SU-DHL-6 (cell line): ENCODE measurements at regions not wholly inside any gene's neighbourhood (a gene's known extent, or its start where the extent isn't known, plus 50 kb on each side); places are given as distances from the start of the nearest gene placed in this dataset.

Source experiments
- H2AFZ ChIP-seq: fragments of 200-600 bp; sonication (generic); 2 replicates; pipeline ENCODE4 v1.6.1; 2014; ENCODE audit warnings: low read depth, mild to moderate bottlenecking, moderate library complexity, mixed read lengths, antibody characterized with exemption, low read length; ENCODE audit not compliant: severe bottlenecking
- H3F3A ChIP-seq: fragments of 200-600 bp; shearing (Covaris generic); 2 replicates; pipeline ENCODE4 v1.6.0; 2016; ENCODE audit warnings: antibody characterized with exemption, mild to moderate bottlenecking; ENCODE audit not compliant: insufficient read depth
- H3K27ac ChIP-seq: fragments of 200-600 bp; sonication (generic); 2 replicates; pipeline ENCODE4 v1.5.1; 2016; ENCODE audit warnings: low read depth, mild to moderate bottlenecking, low read length, moderate library complexity, mixed read lengths
- H3K27me3 ChIP-seq: fragments of 200-600 bp; sonication (generic), shearing (Covaris generic); 2 replicates; pipeline ENCODE4 v1.6.0; 2014; ENCODE audit warnings: mild to moderate bottlenecking, low read length
- H3K36me3 ChIP-seq: fragments of 200-600 bp; sonication (generic); 2 replicates; pipeline ENCODE4 v1.6.1; 2014; ENCODE audit warnings: mild to moderate bottlenecking, low read length, mixed read lengths
- H3K4me2 ChIP-seq: fragments of 300-600, 200-600 bp; shearing (Covaris generic), sonication (generic); 2 replicates; pipeline ENCODE4 v1.6.0; 2014; ENCODE audit warnings: low read length, low read depth, mild to moderate bottlenecking; ENCODE audit not compliant: poor library complexity, severe bottlenecking
- H3K4me3 ChIP-seq: fragments of 200-600 bp; sonication (generic); 2 replicates; pipeline ENCODE4 v1.5.1; 2014; ENCODE audit warnings: antibody characterized with exemption, low read length, mild to moderate bottlenecking, mixed read lengths; ENCODE audit not compliant: insufficient read depth, poor library complexity, severe bottlenecking
- H3K79me2 ChIP-seq: fragments of 200-600 bp; sonication (generic); 2 replicates; pipeline ENCODE4 v1.6.1; 2014; ENCODE audit warnings: mild to moderate bottlenecking, low read length, moderate library complexity; ENCODE audit not compliant: insufficient read depth
- H3K9ac ChIP-seq: fragments of 200-600 bp; sonication (generic); 2 replicates; pipeline ENCODE4 v1.7.0; 2014; ENCODE audit warnings: mild to moderate bottlenecking, low read length
- H3K9me2 ChIP-seq: fragments of 200-600 bp; sonication (generic); replicated peaks from 2 replicates; pipeline ENCODE4 v1.6.1; 2014; ENCODE audit warnings: low read length; ENCODE audit not compliant: insufficient read depth
- H3K9me3 ChIP-seq: fragments of 200-600 bp; sonication (generic); 2 replicates; pipeline ENCODE4 v1.6.1; 2014; ENCODE audit warnings: low read length, mixed read lengths; ENCODE audit not compliant: insufficient read depth
- H4K20me1 ChIP-seq: fragments of 200-600 bp; sonication (generic); 2 replicates; pipeline ENCODE4 v1.6.1; 2014; ENCODE audit warnings: low read depth, mild to moderate bottlenecking, antibody characterized with exemption, low read length, moderate library complexity, mixed read lengths
- EZH2phosphoT487 ChIP-seq: fragments of 200-600 bp; sonication (generic), shearing (Covaris generic); conservative IDR thresholded peaks from 2 replicates; pipeline ENCODE4 v1.6.1; 2018; ENCODE audit warnings: mild to moderate bottlenecking, antibody characterized with exemption, low read length, moderate library complexity, mixed read lengths
- TF ChIP-seq, protein P1 (sequence below): fragments of 200-600 bp; sonication (generic); IDR thresholded peaks from one replicate; pipeline ENCODE4 v1.5.1; 2017; ENCODE audit warnings: antibody characterized with exemption, mild to moderate bottlenecking, low read length, moderate library complexity; ENCODE audit not compliant: insufficient read depth, poor library complexity, severe bottlenecking

DNA sequence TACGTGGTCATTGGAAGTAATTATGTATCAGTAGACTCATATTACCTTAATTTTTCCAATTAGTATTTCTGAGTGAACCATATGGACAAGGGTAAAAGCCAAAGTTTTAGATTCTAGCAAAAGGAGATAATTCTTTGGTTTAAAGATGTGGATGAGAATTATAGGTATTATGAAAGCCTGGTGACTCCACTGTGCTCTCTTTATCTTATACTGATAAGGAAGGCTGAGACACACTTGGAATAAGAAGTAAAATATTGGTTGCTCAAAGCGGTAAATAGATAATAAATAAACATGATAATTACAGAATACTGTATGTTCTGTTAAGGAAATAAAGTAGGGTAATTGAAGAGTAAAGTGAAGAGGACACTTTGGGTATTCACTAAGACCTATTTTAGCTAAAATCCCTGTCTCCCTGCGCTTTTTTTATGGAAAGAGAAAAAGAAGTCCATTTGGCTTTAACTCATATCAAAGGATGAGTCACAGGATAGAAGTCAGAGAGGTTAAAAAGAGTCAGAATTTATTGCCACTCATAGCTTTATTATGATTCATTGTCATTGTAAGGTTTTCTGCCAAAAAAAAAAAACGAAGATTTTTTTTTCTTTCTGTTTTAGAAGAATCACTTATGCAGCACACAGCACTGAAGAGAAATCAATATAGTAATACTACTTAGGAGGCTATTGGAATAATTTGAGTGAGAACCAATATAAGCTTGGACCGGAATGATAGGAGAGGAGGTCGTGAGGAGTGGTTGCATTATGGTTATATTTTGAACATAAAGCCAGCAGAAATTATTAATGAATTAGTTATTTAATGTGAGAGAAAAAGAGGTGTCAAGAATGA lies 2463.1 kb downstream of the ARAP2 start:
- Histone ChIP-seq H4K20me1 (no peaks in the 10 kb centered on the region), H3K36me3 (no peaks in the 10 kb centered on the region), H3F3A (no peaks in the 10 kb centered on the region), H3K27ac (no peak overlapping the region), H3K9me2 (no peaks in the 10 kb centered on the region), H2AFZ (no peak overlapping the region), H3K27me3 (no peaks in the 10 kb centered on the region), H3K4me3 (no peak overlapping the region), H3K9me3 (no peaks in the 10 kb centered on the region), H3K9ac (no peak overlapping the region), H3K79me2 (no peaks in the 10 kb centered on the region), H3K4me2 (no peak overlapping the region)
- no peak for TF ChIP-seq EZH2phosphoT487
- TF ChIP-seq, protein P1, sequence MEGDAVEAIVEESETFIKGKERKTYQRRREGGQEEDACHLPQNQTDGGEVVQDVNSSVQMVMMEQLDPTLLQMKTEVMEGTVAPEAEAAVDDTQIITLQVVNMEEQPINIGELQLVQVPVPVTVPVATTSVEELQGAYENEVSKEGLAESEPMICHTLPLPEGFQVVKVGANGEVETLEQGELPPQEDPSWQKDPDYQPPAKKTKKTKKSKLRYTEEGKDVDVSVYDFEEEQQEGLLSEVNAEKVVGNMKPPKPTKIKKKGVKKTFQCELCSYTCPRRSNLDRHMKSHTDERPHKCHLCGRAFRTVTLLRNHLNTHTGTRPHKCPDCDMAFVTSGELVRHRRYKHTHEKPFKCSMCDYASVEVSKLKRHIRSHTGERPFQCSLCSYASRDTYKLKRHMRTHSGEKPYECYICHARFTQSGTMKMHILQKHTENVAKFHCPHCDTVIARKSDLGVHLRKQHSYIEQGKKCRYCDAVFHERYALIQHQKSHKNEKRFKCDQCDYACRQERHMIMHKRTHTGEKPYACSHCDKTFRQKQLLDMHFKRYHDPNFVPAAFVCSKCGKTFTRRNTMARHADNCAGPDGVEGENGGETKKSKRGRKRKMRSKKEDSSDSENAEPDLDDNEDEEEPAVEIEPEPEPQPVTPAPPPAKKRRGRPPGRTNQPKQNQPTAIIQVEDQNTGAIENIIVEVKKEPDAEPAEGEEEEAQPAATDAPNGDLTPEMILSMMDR, result no peak

GRCh38 chr4:33785843-33786242 lies 2458.5 kb downstream of the ARAP2 start:
- no peaks in the 10 kb centered on the region for H3K9me2 ChIP-seq
- no peak overlapping the region for H3K9ac ChIP-seq
- no peak overlapping the region for H3K4me2 ChIP-seq
- H2AFZ ChIP-seq, result no peak overlapping the region
- H3K9me3 ChIP-seq, result no peaks in the 10 kb centered on the region
- no peak overlapping the region for H3K27ac ChIP-seq
- H4K20me1 ChIP-seq, result no peaks in the 10 kb centered on the region
- TF ChIP-seq, protein P1, result no peak
- TF ChIP-seq EZH2phosphoT487, result no peak
- no peaks in the 10 kb centered on the region for H3K79me2 ChIP-seq
- H3F3A ChIP-seq, result no peaks in the 10 kb centered on the region
- H3K36me3 ChIP-seq, result no peaks in the 10 kb centered on the region
- H3K4me3 ChIP-seq, result no peak overlapping the region
- no peaks in the 10 kb centered on the region for H3K27me3 ChIP-seq

DNA sequence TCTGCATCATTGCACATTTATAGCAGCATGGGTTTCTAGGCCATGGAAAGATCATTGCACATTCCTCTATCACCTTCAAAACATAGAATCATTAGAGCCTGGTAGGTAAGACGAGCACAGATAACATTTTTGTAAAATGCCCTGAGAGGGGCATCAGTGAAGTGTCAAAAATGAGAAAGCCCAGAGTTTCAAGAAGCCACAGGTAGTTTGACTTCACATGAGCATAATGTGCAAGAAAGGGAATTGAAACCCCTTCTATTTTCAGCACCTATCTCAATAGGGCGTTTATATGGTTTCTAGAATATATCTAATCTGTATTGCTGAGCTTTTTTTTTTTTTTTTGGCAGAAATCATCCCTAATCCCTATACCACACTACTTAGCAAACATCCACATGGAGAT lies 2441.7 kb downstream of the ARAP2 start:
- Histone ChIP-seq H3K27me3 (no peaks in the 10 kb centered on the region), H3K4me2 (no peak overlapping the region), H3K36me3 (no peaks in the 10 kb centered on the region), H3F3A (no peaks in the 10 kb centered on the region), H3K9me3 (no peaks in the 10 kb centered on the region), H2AFZ (no peak overlapping the region), H3K4me3 (no peak overlapping the region), H4K20me1 (no peaks in the 10 kb centered on the region), H3K9me2 (no peaks in the 10 kb centered on the region), H3K27ac (no peak overlapping the region), H3K79me2 (no peaks in the 10 kb centered on the region), H3K9ac (no peak overlapping the region)
- TF ChIP-seq EZH2phosphoT487, result no peak
- TF ChIP-seq, protein P1, result no peak
